ENCODE measurements at regions not wholly inside any gene's neighbourhood (a gene's known extent, or its start where the extent isn't known, plus 50 kb on each side); places are given as distances from the start of the nearest gene placed in this dataset.

DNA sequence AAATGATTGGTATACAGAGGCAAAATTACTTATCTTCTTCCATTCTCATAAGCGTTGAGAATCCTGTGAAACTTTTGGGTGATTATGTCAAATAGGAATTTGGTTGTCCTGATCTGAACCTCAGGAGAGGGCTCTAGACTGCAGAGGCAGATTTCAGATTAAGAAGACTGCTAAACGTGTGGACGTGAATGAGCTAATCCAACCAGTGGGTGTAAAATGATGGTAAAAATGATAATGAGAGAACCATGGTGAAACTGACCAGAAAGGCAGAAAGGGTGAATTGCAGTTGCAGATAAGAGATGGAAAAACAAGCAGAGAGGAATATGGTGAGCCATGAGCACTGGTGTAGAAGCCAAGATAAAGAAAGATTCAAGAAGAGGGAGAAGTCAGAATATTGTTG is 1200.2 kb upstream of the CDH6 start:
- no peaks in the 10 kb centered on the region for H3K9me3 ChIP-seq
- H3K4me3 ChIP-seq = no peak overlapping the region
- DNase-seq (ENCODE audit: low spot score) = no peak
- no peak for ATAC-seq (ENCODE audit: insufficient number of reproducible peaks, low FRiP score, low read depth)
- TF ChIP-seq, protein P1, sequence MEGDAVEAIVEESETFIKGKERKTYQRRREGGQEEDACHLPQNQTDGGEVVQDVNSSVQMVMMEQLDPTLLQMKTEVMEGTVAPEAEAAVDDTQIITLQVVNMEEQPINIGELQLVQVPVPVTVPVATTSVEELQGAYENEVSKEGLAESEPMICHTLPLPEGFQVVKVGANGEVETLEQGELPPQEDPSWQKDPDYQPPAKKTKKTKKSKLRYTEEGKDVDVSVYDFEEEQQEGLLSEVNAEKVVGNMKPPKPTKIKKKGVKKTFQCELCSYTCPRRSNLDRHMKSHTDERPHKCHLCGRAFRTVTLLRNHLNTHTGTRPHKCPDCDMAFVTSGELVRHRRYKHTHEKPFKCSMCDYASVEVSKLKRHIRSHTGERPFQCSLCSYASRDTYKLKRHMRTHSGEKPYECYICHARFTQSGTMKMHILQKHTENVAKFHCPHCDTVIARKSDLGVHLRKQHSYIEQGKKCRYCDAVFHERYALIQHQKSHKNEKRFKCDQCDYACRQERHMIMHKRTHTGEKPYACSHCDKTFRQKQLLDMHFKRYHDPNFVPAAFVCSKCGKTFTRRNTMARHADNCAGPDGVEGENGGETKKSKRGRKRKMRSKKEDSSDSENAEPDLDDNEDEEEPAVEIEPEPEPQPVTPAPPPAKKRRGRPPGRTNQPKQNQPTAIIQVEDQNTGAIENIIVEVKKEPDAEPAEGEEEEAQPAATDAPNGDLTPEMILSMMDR (IDR thresholded peaks at IDR 0.05) = no peak
- no peak overlapping the region for H3K27ac ChIP-seq
- no peaks in the 10 kb centered on the region for H3K4me1 ChIP-seq (ENCODE audit: control insufficient read depth in 1 of 2, low read depth in 2 of 2)
- H3K36me3 ChIP-seq = no peaks in the 10 kb centered on the region
- H3K27me3 ChIP-seq (replicated peaks; ENCODE audit: insufficient read depth) = no peaks in the 10 kb centered on the region

DNA sequence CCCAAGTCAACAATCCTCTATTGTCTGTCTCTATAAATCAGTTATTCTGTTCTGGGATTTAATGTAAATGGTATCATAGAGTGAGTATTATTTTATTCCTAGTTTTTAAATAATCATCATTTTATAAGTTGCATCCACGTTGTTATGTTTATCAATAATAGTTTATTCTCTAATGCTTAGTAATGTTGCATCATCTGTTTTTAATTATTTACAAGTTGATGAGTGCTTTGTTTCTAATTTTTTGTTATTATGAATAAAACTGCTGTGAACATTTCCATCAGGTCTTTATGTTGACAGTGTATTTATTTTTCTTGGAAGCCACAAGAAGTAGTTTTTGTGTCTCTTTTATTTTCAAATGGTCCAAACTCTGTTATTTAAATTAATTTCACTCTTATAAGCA is 1201.2 kb upstream of the CDH6 start:
- H3K4me3 ChIP-seq = no peak overlapping the region
- no peaks in the 10 kb centered on the region for H3K9me3 ChIP-seq
- H3K27ac ChIP-seq = no peak overlapping the region
- H3K4me1 ChIP-seq (ENCODE audit: control insufficient read depth in 1 of 2, low read depth in 2 of 2) = no peaks in the 10 kb centered on the region
- no peak for DNase-seq (ENCODE audit: low spot score)
- H3K36me3 ChIP-seq = no peaks in the 10 kb centered on the region
- no peak for ATAC-seq (ENCODE audit: insufficient number of reproducible peaks, low FRiP score, low read depth)
- TF ChIP-seq, protein P1 (IDR thresholded peaks at IDR 0.05) = no peak
- no peaks in the 10 kb centered on the region for H3K27me3 ChIP-seq (replicated peaks; ENCODE audit: insufficient read depth)

DNA sequence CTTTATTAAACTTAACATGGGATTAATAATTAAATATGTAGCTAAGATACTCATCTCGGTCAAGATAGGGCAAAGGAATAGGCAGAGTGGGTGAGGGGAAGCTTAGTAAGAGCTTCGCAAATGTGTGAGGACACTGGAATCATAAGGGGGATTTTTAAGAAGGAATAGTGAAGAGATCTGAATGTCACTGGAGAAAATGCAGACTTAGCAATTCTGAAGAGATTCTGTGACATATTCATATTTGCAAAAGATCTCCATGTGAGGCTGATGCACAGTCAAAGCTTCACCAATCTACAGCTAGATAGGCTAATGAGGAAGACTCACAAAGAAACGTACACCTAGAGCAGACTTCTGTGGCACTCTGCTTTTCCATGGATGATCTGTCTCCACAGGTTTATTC is 1202.8 kb upstream of the CDH6 start:
- TF ChIP-seq, protein P1 (IDR thresholded peaks at IDR 0.05) = no peak
- ATAC-seq (ENCODE audit: insufficient number of reproducible peaks, low FRiP score, low read depth) (no peak), DNase-seq (ENCODE audit: low spot score) (no peak)
- Histone ChIP-seq H3K4me1 (ENCODE audit: control insufficient read depth in 1 of 2, low read depth in 2 of 2) (no peaks in the 10 kb centered on the region), H3K27ac (no peak overlapping the region), H3K36me3 (no peaks in the 10 kb centered on the region), H3K9me3 (no peaks in the 10 kb centered on the region), H3K4me3 (no peak overlapping the region), H3K27me3 (replicated peaks; ENCODE audit: insufficient read depth) (no peaks in the 10 kb centered on the region)

DNA sequence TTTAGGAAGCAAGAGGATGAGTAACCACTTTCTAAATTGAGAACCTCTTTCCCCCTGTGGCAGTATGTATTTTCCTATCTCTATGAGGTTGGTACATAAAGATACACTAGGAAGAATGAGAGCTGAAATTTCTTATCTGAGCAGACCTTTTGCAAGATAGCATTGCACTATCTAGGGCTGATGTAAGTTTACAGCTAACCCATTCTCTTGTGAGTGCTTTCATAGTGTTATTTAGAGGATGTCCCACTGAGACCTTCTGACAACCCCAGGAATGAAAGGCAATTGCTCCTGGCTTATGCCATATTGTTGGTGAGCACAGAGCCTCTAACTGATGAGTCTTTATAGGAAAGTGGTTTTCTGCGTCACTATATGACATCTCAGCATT is 1209.3 kb upstream of the CDH6 start:
- no peaks in the 10 kb centered on the region for H3K9me3 ChIP-seq
- H3K27ac ChIP-seq = no peak overlapping the region
- H3K4me1 ChIP-seq (ENCODE audit: control insufficient read depth in 1 of 2, low read depth in 2 of 2) = no peaks in the 10 kb centered on the region
- H3K36me3 ChIP-seq = no peaks in the 10 kb centered on the region
- H3K27me3 ChIP-seq (replicated peaks; ENCODE audit: insufficient read depth) = no peaks in the 10 kb centered on the region
- no peak for ATAC-seq (ENCODE audit: insufficient number of reproducible peaks, low FRiP score, low read depth)
- no peak overlapping the region for H3K4me3 ChIP-seq
- TF ChIP-seq, protein P1 (IDR thresholded peaks at IDR 0.05) = no peak
- DNase-seq (ENCODE audit: low spot score) = no peak

DNA sequence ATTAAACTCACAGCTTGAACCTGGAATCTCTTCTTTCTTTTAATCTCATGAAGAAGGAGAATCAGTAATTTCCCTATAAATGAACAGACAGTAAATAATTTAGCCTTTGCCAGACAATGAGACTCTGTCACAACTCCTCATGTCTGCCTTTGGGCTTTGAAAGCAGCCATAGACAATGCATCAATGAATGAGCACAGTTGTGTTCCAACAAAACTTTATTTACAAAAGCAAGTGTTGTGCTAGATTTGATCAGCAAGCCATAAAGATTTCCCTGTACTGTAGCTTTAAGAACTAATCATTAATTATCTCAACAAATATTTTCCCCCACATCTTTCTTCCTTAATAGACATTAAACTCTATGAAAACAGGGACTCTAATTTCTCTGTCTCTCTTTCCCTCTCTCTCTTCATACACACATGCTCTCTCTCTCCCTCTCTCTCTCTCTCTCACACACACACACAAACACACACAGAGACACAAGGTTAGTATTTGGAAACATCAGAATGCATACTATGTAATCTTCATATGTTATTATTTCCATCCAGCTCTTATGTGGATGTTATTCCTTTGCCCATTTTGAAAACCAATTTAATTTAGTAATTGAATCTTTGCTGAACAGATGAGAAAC is 1209.8 kb upstream of the CDH6 start:
- Histone ChIP-seq H3K4me1 (ENCODE audit: control insufficient read depth in 1 of 2, low read depth in 2 of 2) (no peaks in the 10 kb centered on the region), H3K27me3 (replicated peaks; ENCODE audit: insufficient read depth) (no peaks in the 10 kb centered on the region), H3K27ac (no peak overlapping the region), H3K9me3 (no peaks in the 10 kb centered on the region), H3K4me3 (no peak overlapping the region), H3K36me3 (no peaks in the 10 kb centered on the region)
- DNase-seq (ENCODE audit: low spot score) (no peak), ATAC-seq (ENCODE audit: insufficient number of reproducible peaks, low FRiP score, low read depth) (no peak)
- TF ChIP-seq, protein P1 (IDR thresholded peaks at IDR 0.05) = no peak
